IPS DF 4.7 (cell line): ENCODE measurements at regions not wholly inside any gene's neighbourhood (a gene's known extent, or its start where the extent isn't known, plus 50 kb on each side); places are given as distances from the start of the nearest gene placed in this dataset.
"Not testable (repeated sequence)": the region's sequence is repeated elsewhere in the genome, so short reads cannot be mapped to it uniquely, and the experiment has no call there.

Source experiments
- DNase-seq: peaks from one replicate; pipeline ENCODE4 v3.0.0-alpha.2; 2013; ENCODE audit warnings: low spot score; ENCODE audit errors: extremely low read depth

DNA sequence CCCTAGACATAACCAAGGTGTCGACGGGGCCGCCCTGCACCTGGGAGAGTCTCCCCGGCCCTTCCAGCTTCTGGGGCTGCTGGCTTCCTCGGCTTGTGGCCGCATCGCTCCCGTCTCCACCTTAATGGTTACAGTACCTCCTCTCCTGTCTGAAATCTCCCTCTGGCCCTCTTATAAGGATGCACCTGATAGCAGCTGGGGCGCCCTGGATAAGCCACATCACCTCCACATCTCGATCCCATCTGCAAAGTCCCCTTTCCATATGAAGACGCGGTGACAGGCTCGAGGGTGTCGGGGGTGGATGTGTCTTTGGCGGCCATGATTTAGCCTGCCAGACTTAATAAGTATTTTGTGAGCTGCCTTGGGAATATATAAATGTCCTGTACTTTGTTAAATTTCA, 169.0 kb downstream of the NPIPB11 start:
- DNase-seq = not testable (repeated sequence)

GRCh38 chr16:29237023-29237422, 169.5 kb downstream of the NPIPB11 start:
- not testable (repeated sequence) for DNase-seq

DNA sequence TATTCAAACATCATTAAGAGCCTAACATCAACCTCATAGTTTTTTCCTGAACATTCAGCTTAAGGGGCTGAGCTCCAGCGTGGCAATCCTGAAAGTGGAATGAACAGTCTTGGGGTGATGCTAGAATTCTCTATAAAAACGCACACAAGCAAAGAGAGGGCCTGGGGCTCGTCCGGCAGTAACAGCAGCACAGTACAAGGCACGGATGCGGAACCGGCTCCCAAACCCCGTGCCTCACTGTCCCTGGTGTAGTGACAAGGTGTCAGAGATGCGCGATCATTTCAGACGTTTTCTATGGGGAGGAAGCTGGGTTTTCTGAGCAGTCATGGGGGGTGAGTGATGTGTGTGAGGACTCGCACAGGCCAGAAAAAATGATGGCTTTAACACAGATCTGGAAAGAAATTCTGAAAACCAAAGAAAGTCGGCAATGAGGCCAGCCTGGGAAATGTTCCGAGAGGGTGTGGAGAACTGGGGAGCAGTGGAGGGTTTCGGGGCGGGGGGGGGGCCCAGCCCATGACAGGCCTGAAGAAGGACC, 170.6 kb downstream of the NPIPB11 start:
- not testable (repeated sequence) for DNase-seq

DNA sequence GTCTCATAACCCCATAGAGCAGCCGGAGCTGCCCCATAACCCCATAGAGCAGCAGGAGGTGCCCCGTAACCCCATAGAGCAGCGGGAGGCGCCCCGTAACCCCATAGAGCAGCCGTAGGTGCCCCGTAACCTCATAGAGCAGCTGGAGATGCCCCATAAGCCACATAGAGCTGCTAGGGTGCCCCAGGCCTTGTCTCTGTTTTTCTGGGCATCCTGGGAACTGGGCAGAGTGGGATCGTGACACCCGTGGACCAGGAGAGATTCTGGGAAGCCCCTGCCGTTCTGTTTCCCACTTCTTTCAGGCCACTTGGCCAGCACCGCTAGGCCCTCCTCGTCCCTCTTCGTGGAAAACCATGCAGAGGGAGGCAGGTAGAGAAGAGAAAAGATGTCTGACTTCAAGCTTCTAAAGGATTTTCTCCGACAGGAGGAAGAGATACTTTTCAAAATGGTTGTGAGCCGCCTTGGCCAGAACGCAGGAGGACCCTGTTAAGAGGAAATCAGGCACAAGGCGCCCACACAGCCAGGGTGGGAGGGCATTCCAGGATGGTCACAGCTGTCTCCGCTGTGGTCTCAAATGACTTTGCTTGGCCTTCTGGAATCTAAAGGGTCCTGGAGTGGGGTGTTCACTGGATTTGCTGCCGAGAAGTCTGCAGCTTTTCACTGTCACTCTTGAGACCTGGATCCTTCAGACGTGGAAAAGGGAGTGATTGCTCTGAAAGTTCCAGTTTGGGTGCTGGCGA, 171.8 kb downstream of the NPIPB11 start:
- DNase-seq = not testable (repeated sequence)

DNA sequence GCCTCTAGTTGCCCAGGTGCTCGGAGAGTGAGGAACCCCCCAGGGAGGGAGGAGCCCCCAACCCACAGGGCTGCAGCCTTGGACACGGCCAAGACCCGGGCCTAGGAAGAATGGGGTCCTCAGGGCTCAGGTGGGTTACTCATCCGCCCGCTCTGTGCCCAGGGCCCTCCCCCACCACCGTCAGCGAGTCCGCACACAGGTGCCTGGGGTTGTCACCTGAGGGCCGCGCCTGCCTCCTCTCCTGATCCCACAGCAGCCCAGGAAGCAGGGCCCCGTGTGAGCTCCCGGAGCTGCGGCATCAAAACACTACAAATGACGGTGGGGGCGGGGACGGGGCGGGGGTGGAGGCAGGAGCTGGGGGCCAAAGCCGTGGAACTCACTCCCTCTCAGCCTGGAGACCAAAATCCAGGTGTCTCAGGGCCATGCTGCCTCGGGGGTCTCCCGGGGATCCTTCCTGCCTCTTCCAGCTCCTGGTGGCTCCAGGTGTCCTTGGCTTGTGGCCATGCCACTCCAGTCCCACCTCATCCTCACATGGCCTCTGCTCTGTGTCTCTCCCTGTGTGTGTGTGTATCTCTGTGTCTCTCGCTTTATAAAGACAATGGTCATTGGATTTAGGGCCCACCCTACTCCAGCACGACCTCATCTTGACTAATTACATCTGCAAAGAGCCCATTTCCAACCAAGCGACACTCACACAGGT, 172.7 kb downstream of the NPIPB11 start:
- not testable (repeated sequence) for DNase-seq

- no peak for DNase-seq
Observed at GRCh38 chr16:29232811-29233704, 173.5 kb downstream of the NPIPB11 start.

DNA sequence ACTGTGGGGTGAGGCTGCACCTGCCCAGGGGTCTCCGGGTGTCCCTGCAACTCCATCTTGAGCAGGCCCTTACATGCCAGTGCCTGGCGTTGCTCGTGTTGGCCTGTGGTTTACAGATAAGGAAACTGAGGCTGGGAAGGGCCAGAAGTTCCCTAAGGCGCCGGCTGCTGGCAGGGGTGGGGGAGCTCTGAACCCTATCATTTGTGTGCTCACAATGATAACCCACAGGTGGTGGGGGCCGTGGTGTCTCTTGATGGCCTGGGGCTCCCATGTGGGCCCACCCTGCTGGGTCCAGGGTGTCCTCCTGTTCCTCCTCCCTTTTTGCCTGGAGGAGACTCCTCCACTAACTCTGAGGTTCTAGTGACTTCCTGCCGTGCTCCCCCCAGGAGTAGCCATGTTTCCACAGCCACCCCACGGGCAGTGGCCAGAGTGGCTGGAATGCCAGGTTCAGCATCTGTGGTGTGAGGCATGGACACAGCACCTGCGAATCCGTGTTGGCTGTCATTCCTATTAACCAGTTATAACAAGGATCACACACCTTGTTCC, 174.3 kb downstream of the NPIPB11 start:
- DNase-seq = not testable (repeated sequence)

DNA sequence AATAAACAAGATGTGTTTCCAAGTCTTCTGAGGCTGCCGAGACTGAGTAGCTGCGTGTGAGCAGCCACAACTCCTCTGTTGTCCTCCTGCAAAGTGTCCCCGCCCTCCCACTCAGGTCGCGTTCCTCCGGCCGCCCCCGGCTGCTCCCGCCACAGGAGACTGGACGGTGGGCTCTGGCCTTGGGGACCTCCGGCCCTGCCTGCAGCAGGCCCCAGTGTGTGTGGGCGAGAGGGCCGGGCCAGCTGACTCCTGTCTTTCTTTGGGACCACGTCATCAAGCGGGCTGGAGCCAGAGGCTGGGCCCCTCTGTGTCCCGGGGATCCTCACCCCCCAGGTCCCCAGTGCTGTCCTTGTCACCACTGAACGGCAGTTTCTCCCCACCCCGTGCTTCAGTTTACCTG, 175.3 kb downstream of the NPIPB11 start:
- no peak for DNase-seq

GRCh38 chr16:29230671-29231096, 175.8 kb downstream of the NPIPB11 start:
- no peak for DNase-seq

GRCh38 chr16:29230006-29230668, 176.4 kb downstream of the NPIPB11 start:
- not testable (repeated sequence) for DNase-seq

GRCh38 chr16:29229616-29230005, 176.9 kb downstream of the NPIPB11 start:
- DNase-seq = not testable (repeated sequence)

DNA sequence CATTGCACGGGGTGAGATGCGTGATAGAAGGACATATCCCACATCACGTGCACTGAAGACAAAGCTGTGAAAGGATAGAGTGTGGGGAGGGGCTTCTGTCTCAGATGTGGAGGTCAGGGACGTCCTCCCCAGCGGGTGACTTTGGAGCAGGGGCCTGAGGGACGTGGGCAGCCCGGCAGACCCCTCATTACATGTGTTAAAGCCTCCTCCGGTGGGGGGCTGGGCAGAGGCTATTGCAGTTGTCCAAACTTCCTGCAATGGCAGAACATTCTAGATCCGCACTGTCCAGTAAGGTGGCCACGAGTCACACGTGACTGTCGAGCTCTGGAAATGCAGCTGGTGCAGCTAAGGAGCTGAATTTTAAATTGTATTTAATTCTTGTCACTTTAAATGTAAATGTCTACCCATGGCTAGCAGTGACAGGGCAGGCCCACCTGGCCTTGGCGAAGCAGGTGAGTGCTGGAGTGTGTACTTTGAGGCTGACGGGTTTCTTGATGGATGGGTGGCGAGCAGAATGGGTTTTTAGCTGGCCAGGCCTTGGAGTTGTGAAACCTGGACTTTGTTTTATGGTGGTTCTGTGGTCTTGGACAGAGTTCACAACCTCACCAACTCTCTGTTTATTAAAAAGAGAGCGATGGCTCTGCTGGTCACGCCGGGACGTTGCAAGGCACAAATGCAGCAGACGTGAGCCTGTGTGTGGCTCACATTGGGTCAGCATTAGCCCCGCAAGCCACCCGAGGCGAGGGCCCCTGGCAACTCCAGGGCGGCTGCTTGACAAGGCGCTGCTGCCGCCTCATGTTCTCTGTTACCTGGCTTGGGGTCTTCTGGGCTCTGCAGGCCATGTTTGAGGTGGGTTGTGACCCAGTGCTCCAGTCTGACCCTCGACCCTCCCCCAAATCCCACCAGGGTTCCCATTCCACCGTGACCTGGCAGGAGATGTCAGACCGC, 177.6 kb downstream of the NPIPB11 start:
- DNase-seq = not testable (repeated sequence)

GRCh38 chr16:29227751-29228663, 178.5 kb downstream of the NPIPB11 start:
- DNase-seq = not testable (repeated sequence)

DNA sequence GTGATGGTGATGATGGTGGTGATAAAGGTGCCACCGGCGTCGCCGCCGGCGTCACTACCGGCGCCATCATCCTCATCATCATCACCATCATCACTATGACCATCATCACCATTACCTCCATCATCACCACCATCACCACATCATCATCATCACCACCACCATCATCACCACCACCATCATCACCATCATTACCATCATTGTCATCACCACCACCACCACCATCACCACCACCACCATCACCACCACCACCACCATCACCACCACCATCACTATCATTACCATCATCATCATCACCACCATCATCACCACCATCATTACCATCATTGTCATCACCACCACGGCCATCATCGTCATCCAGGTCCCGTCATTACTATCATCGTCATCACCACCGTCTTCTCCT, 179.7 kb downstream of the NPIPB11 start:
- no peak for DNase-seq

DNA sequence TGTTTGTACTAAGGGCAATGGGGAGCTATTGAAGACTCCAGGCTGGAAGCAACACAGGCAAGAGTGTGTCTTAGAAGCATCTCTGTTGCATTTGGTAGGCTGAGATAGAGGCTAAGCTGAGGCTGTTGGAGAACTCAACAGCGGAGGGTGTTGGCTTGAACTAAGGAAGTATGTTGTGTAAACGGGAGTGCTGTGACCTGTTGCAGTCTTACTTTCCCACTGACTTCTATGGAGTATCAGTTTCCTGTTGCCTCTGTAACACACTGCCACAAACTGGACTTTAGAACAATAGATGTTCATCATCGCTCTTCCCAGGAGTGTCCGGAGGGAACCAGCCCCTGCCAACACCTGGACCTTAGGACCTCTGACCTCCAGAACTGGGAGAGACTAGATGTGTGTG, 181.8 kb downstream of the NPIPB11 start:
- DNase-seq = not testable (repeated sequence)

DNA sequence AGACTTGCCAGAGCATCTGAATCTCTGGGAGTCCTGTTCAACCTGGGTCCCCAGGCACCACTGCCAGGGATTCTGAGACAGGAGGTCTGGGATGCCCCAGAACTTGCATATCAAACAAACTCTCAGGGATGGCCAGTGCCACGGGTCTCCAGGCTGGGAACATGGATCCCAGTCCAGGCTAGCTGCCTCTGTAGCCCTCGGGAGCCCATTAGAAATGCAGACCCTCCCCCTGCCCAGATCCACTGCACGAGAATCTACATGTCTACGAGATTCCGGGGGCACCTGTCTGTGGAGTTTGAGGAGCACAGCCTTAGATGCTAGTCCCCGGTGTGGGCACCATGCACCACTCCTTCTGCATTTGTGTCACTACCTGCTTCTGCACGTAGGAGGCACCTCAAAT, 183.9 kb downstream of the NPIPB11 start:
- DNase-seq = not testable (repeated sequence)

DNA sequence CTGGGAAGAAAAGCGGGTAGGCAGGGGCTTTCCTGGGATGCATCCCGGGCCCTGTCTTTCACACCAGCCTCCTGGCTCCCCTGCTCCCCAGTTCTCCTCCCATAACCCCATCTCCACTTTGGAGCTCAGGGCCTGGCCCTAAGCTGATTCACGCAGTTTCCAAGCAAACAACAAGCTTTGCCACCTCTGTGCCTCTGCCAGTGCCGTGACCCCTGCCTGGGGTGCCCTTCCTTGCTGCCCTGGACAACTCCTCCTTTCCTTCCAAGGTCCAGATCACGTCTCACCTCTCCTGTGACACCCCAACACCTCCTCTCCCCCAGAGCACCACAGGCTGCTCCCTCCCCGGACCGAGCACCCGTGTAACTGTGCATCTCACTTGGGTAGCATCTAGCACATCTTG, 184.5 kb downstream of the NPIPB11 start:
- DNase-seq = not testable (repeated sequence)

DNA sequence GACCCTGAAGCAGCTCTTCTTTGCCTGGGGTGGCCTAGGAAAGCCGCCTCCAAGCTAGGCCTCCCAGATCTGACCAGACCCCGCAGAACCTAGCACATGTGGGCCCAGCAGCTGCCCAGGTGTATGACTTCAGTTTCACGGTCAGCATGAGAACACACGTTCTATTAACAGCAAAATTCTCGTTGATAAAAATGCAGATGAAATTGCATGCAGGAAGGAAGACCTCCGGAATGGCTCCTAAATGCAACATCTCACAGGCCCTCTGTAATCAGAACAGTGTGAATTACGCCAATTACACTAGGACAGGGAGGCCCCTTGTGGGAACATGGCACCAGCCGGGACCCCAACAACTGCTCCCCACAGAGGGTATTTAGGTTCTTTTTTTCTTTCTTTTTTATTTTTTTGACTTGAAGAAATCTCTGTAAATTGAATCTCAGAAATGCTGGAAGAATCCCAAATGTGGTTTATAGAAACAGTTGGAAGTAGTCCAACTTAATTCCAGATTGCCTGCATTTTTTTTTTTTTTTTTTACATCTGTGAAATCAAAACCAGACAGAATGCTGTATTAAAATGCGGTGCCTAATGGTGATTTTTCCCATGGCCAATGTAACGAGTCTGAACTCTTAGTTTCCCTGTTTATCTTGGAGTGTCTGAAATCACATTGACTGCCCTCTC, 185.1 kb downstream of the NPIPB11 start:
- DNase-seq = not testable (repeated sequence)
